Heart left ventricle (tissue), 13 donors: ENCODE measurements at regions not wholly inside any gene's neighbourhood (a gene's known extent, or its start where the extent isn't known, plus 50 kb on each side); places are given as distances from the start of the nearest gene placed in this dataset.

ENCODE experiments used
- CTCF ChIP-seq, 12 donors: fragments of 200-600 bp; sonication (generic) in 4 of 12; IDR thresholded peaks; one replicate each; pipeline versions ENCODE4 v1.5.0 to v1.8.0; 2018 to 2022; ENCODE audit warnings: antibody characterized with exemption in 12 of 12, mild to moderate bottlenecking in 5 of 12
- POLR2A ChIP-seq, 2 donors: fragments of 450-650 bp; IDR thresholded peaks; one replicate each; pipeline ENCODE4 v1.6.1; 2017; ENCODE audit warnings: antibody characterized with exemption in 2 of 2, mild to moderate bottlenecking in 2 of 2, moderate library complexity in 2 of 2
- donor health status: ischemic (EF 13 %, LVEDD 7.1; RV severe dilation, severe dysfunction).
- donor health status: DM: no; HTN: yes; CAD: no.
- donor health status: DM: no; HTN: no; CAD: no.
- donor health status: ischemic (EF 25% LVEDD 6.9; RV normal size, moderate dysfunction).
- donor health status: ischemic (EF 25% LVEDD 5.7; RV mildly dilated, moderate dysfunction).
- donor health status: ischemic (EF 35%, LVEDD 5.7; RV mildly dilated, moderate dysfunction).
- donor health status: nonischemic (EF 11% LVEDD 7.7; RV severe dilation, severe dysfunction).
- donor health status: DM: yes; HTN: yes; CAD: no.
- donor health status: PGD.
- donor health status: ischemic (EF 29% LVEDD 5.4; RV normal size, mild dysfunction).
- donor health status: nonischemic (EF 23%, LVEDD 6.1; RV moderate dilation, normal function).

DNA sequence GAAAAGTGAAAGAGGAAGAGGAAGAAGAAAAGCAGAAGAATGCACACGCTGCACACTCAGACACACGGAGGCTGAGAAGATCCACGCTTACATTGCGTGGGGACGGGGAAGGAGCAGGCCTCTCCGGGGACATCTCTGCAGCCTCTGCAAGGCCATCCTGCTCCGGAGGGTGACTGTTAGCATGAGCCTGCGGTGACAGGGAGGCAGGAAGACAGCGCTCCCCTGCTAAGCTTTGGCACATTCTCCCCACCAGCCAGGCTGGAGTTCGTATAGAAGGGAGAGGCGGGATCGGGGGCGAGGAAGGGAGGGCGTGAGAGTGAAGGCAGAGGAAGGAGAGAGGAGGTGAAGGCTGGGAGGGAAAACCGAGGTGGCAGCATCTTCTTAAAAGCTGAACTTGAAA is 366.0 kb upstream of the SHH start:
- TF ChIP-seq CTCF (IDR thresholded peaks at IDR 0.05), result no peak
- TF ChIP-seq POLR2A (IDR thresholded peaks at IDR 0.05), result no peak
